ENCODE measurements at regions not wholly inside any gene's neighbourhood (a gene's known extent, or its start where the extent isn't known, plus 50 kb on each side); places are given as distances from the start of the nearest gene placed in this dataset.
"Not testable (repeated sequence)": the region's sequence is repeated elsewhere in the genome, so short reads cannot be mapped to it uniquely, and the experiment has no call there.

- peaks cover 3% of the 10 kb centered on the region for H3K9me3 Mint-ChIP-seq
Measured at GRCh38 chr3:160047876-160048275, 59.2 kb downstream of the IL12A start.

GRCh38 chr3:160049038-160049437 is 60.4 kb downstream of the IL12A start:
- Mint-ChIP-seq H3K4me3 (no peak overlapping the region), H3K4me1 (ENCODE audit: low read depth) (no peaks in the 10 kb centered on the region), H3K27me3 (no peaks in the 10 kb centered on the region), H3K36me3 (ENCODE audit: low read depth) (no peaks in the 10 kb centered on the region), H3K27ac (no peak overlapping the region), H3K9me3 (peaks cover under 1% of the 10 kb centered on the region)

More at GRCh38 chr3:160047876-160048275, 59.2 kb downstream of the IL12A start:
- H3K27ac Mint-ChIP-seq = no peak overlapping the region
- H3K4me1 Mint-ChIP-seq (ENCODE audit: low read depth) = no peaks in the 10 kb centered on the region
- H3K27me3 Mint-ChIP-seq = no peaks in the 10 kb centered on the region
- H3K36me3 Mint-ChIP-seq (ENCODE audit: low read depth) = no peaks in the 10 kb centered on the region
- H3K4me3 Mint-ChIP-seq = no peak overlapping the region

- Mint-ChIP-seq H3K4me3 (no peak overlapping the region), H3K4me1 (ENCODE audit: low read depth) (no peaks in the 10 kb centered on the region), H3K27ac (no peak overlapping the region), H3K27me3 (no peaks in the 10 kb centered on the region), H3K9me3 (no peaks in the 10 kb centered on the region), H3K36me3 (ENCODE audit: low read depth) (no peaks in the 10 kb centered on the region)
Measured at GRCh38 chr3:160049565-160049964, 60.9 kb downstream of the IL12A start.

GRCh38 chr3:160049988-160050387 is 61.4 kb downstream of the IL12A start:
- H3K36me3 Mint-ChIP-seq (ENCODE audit: low read depth) = no peaks in the 10 kb centered on the region
- no peaks in the 10 kb centered on the region for H3K27me3 Mint-ChIP-seq

GRCh38 chr3:160052385-160053047 is 63.9 kb downstream of the IL12A start:
- Mint-ChIP-seq H3K4me3 (no peak overlapping the region), H3K4me1 (ENCODE audit: low read depth) (no peaks in the 10 kb centered on the region), H3K27ac (no peak overlapping the region), H3K36me3 (ENCODE audit: low read depth) (no peaks in the 10 kb centered on the region), H3K9me3 (no peaks in the 10 kb centered on the region), H3K27me3 (no peaks in the 10 kb centered on the region)

More at GRCh38 chr3:160049988-160050387, 61.4 kb downstream of the IL12A start:
- H3K9me3 Mint-ChIP-seq = no peaks in the 10 kb centered on the region
- no peaks in the 10 kb centered on the region for H3K4me1 Mint-ChIP-seq (ENCODE audit: low read depth)
- H3K27ac Mint-ChIP-seq = no peak overlapping the region
- no peak overlapping the region for H3K4me3 Mint-ChIP-seq

GRCh38 chr3:160053048-160053391 is 64.4 kb downstream of the IL12A start:
- no peaks in the 10 kb centered on the region for H3K36me3 Mint-ChIP-seq (ENCODE audit: low read depth)
- H3K4me1 Mint-ChIP-seq (ENCODE audit: low read depth) = no peaks in the 10 kb centered on the region
- H3K27me3 Mint-ChIP-seq = no peaks in the 10 kb centered on the region
- H3K9me3 Mint-ChIP-seq = no peaks in the 10 kb centered on the region
- H3K4me3 Mint-ChIP-seq = no peak overlapping the region
- H3K27ac Mint-ChIP-seq = no peak overlapping the region

GRCh38 chr3:160054862-160055261 is 66.2 kb downstream of the IL12A start:
- H3K27me3 Mint-ChIP-seq; H3K27ac Mint-ChIP-seq; H3K4me1 Mint-ChIP-seq (ENCODE audit: low read depth); H3K4me3 Mint-ChIP-seq; H3K36me3 Mint-ChIP-seq (ENCODE audit: low read depth); H3K9me3 Mint-ChIP-seq: not testable (repeated sequence)

GRCh38 chr3:160055659-160056058 is 67.0 kb downstream of the IL12A start:
- H3K9me3 Mint-ChIP-seq = no peaks in the 10 kb centered on the region
- H3K27me3 Mint-ChIP-seq = no peaks in the 10 kb centered on the region
- H3K4me3 Mint-ChIP-seq = no peak overlapping the region
- H3K4me1 Mint-ChIP-seq (ENCODE audit: low read depth) = no peaks in the 10 kb centered on the region
- no peak overlapping the region for H3K27ac Mint-ChIP-seq
- no peaks in the 10 kb centered on the region for H3K36me3 Mint-ChIP-seq (ENCODE audit: low read depth)

GRCh38 chr3:160057331-160057730 is 68.7 kb downstream of the IL12A start:
- Mint-ChIP-seq H3K9me3 (peaks cover 4% of the 10 kb centered on the region), H3K4me3 (no peak overlapping the region), H3K36me3 (ENCODE audit: low read depth) (no peaks in the 10 kb centered on the region), H3K27ac (no peak overlapping the region), H3K4me1 (ENCODE audit: low read depth) (peaks cover 4% of the 10 kb centered on the region), H3K27me3 (peaks cover 6% of the 10 kb centered on the region)

- Mint-ChIP-seq H3K4me1 (ENCODE audit: low read depth) (peaks cover 4% of the 10 kb centered on the region), H3K9me3 (peaks cover 4% of the 10 kb centered on the region), H3K27ac (no peak overlapping the region), H3K27me3 (peaks cover 6% of the 10 kb centered on the region), H3K36me3 (ENCODE audit: low read depth) (no peaks in the 10 kb centered on the region), H3K4me3 (no peak overlapping the region)
Measured at GRCh38 chr3:160060409-160061027, 71.9 kb downstream of the IL12A start.

GRCh38 chr3:160061525-160061924 is 72.9 kb downstream of the IL12A start:
- Mint-ChIP-seq H3K27me3 (peaks cover 6% of the 10 kb centered on the region), H3K36me3 (ENCODE audit: low read depth) (no peaks in the 10 kb centered on the region), H3K4me3 (peak overlapping the region; percentile 42), H3K4me1 (ENCODE audit: low read depth) (peaks cover 4% of the 10 kb centered on the region), H3K9me3 (peaks cover 4% of the 10 kb centered on the region), H3K27ac (no peak overlapping the region)

GRCh38 chr3:160065282-160065681 is 76.6 kb downstream of the IL12A start:
- no peak overlapping the region for H3K27ac Mint-ChIP-seq
- peaks cover 6% of the 10 kb centered on the region for H3K27me3 Mint-ChIP-seq
- no peak overlapping the region for H3K4me3 Mint-ChIP-seq
- no peaks in the 10 kb centered on the region for H3K36me3 Mint-ChIP-seq (ENCODE audit: low read depth)
- H3K9me3 Mint-ChIP-seq = peaks cover 4% of the 10 kb centered on the region
- H3K4me1 Mint-ChIP-seq (ENCODE audit: low read depth) = peaks cover 4% of the 10 kb centered on the region

GRCh38 chr3:160065786-160066185 is 77.2 kb downstream of the IL12A start:
- Mint-ChIP-seq H3K9me3 (peaks cover 4% of the 10 kb centered on the region), H3K27ac (no peak overlapping the region), H3K4me1 (ENCODE audit: low read depth) (peaks cover 4% of the 10 kb centered on the region), H3K4me3 (no peak overlapping the region), H3K27me3 (peaks cover 6% of the 10 kb centered on the region), H3K36me3 (ENCODE audit: low read depth) (no peaks in the 10 kb centered on the region)

- H3K4me3 Mint-ChIP-seq = no peak overlapping the region
- no peaks in the 10 kb centered on the region for H3K4me1 Mint-ChIP-seq (ENCODE audit: low read depth)
- no peak overlapping the region for H3K27ac Mint-ChIP-seq
- H3K36me3 Mint-ChIP-seq (ENCODE audit: low read depth) = no peaks in the 10 kb centered on the region
- H3K27me3 Mint-ChIP-seq = no peaks in the 10 kb centered on the region
- no peaks in the 10 kb centered on the region for H3K9me3 Mint-ChIP-seq
Measured at GRCh38 chr3:160069986-160070385, 81.4 kb downstream of the IL12A start.

GRCh38 chr3:160076519-160076918 is 87.9 kb downstream of the IL12A start:
- Mint-ChIP-seq H3K27ac (no peak overlapping the region), H3K36me3 (ENCODE audit: low read depth) (no peaks in the 10 kb centered on the region), H3K4me1 (ENCODE audit: low read depth) (no peaks in the 10 kb centered on the region), H3K4me3 (no peak overlapping the region), H3K27me3 (no peaks in the 10 kb centered on the region), H3K9me3 (no peaks in the 10 kb centered on the region)

GRCh38 chr3:160078533-160078932 is 89.9 kb downstream of the IL12A start:
- Mint-ChIP-seq H3K36me3 (ENCODE audit: low read depth) (no peaks in the 10 kb centered on the region), H3K27ac (no peak overlapping the region), H3K27me3 (no peaks in the 10 kb centered on the region), H3K4me3 (no peak overlapping the region), H3K4me1 (ENCODE audit: low read depth) (no peaks in the 10 kb centered on the region), H3K9me3 (no peaks in the 10 kb centered on the region)
